Neuronal stem cell (in vitro differentiated cells): ENCODE measurements at regions not wholly inside any gene's neighbourhood (a gene's known extent, or its start where the extent isn't known, plus 50 kb on each side); places are given as distances from the start of the nearest gene placed in this dataset.

Experiments
- DNase-seq: peaks from one replicate; pipeline ENCODE4 v3.0.0-alpha.2; 2013; ENCODE audit warnings: low spot score
- H2AFZ ChIP-seq: one replicate; pipeline ENCODE4 v1.6.1; 2013; ENCODE audit warnings: mild to moderate bottlenecking, low read length, inconsistent platforms
- H2AK5ac ChIP-seq: 2 replicates; pipeline ENCODE4 v1.6.1; 2013; ENCODE audit warnings: low read depth, mild to moderate bottlenecking, inconsistent platforms, low read length, moderate library complexity, mixed read lengths
- H2BK120ac ChIP-seq: 2 replicates; pipeline ENCODE4 v1.6.1; 2013; ENCODE audit warnings: low read depth, mild to moderate bottlenecking, inconsistent platforms, low read length, moderate library complexity, mixed read lengths
- H2BK12ac ChIP-seq: one replicate; pipeline ENCODE4 v1.6.1; 2013; ENCODE audit warnings: low read length, inconsistent platforms
- H2BK15ac ChIP-seq: 2 replicates; pipeline ENCODE4 v1.6.1; 2013; ENCODE audit warnings: mild to moderate bottlenecking, low read length, inconsistent platforms, mixed read lengths
- H2BK5ac ChIP-seq: one replicate; pipeline ENCODE4 v1.6.1; 2013; ENCODE audit warnings: inconsistent platforms, mild to moderate bottlenecking, low read length, moderate library complexity
- H3K14ac ChIP-seq: one replicate; pipeline ENCODE4 v1.6.1; 2013; ENCODE audit warnings: low read length, inconsistent platforms
- H3K18ac ChIP-seq: 2 replicates; pipeline ENCODE4 v1.6.1; 2013; ENCODE audit warnings: low read length, inconsistent platforms
- H3K23ac ChIP-seq: 2 replicates; pipeline ENCODE4 v1.6.1; 2013; ENCODE audit warnings: low read depth, mild to moderate bottlenecking, mixed read lengths, low read length, inconsistent platforms; ENCODE audit not compliant: poor library complexity
- H3K27ac ChIP-seq: replicated peaks from 3 replicates; pipeline ENCODE4 v1.5.1; 2013; ENCODE audit warnings: low read length, inconsistent platforms
- H3K27me3 ChIP-seq, 3 experiments: 2 replicates each; pipeline ENCODE4 v1.6.1; 2013; ENCODE audit warnings: low read length in 3 of 3, mild to moderate bottlenecking in 2 of 3, inconsistent platforms in 1 of 3, low read depth in 1 of 3, mixed read lengths in 1 of 3, moderate library complexity in 1 of 3; ENCODE audit not compliant: control insufficient read depth in 3 of 3, insufficient read depth in 3 of 3
- H3K36me3 ChIP-seq, 2 donors: replicated peaks in 1 of 2; 2 replicates each; pipeline ENCODE4 v1.6.1; 2013; ENCODE audit warnings: low read length in 2 of 2; ENCODE audit not compliant: control insufficient read depth in 2 of 2, insufficient read depth in 2 of 2
- H3K4ac ChIP-seq: 2 replicates; pipeline ENCODE4 v1.6.1; 2013; ENCODE audit warnings: inconsistent platforms, mild to moderate bottlenecking, low read length, moderate library complexity
- H3K4me1 ChIP-seq, 2 donors: 1 replicate in 1 of 2; 2 replicates in 1 of 2; pipeline ENCODE4 v1.6.1; 2013; ENCODE audit warnings: low read length in 2 of 2, low read depth in 1 of 2; ENCODE audit not compliant: control insufficient read depth in 2 of 2, insufficient read depth in 1 of 2
- H3K4me2 ChIP-seq: one replicate; pipeline ENCODE4 v1.6.1; 2013; ENCODE audit warnings: mild to moderate bottlenecking, low read length, inconsistent platforms; ENCODE audit not compliant: insufficient read depth, poor library complexity, severe bottlenecking
- H3K4me3 ChIP-seq, 2 donors: 2 replicates each; pipeline ENCODE4 v1.5.1; 2013; ENCODE audit warnings: low read length in 2 of 2, mild to moderate bottlenecking in 2 of 2, inconsistent platforms in 1 of 2, moderate library complexity in 1 of 2
- H3K79me1 ChIP-seq: one replicate; pipeline ENCODE4 v1.6.1; 2013; ENCODE audit warnings: low read depth, mild to moderate bottlenecking, inconsistent platforms, low read length, moderate library complexity
- H3K9ac ChIP-seq: one replicate; pipeline ENCODE4 v1.6.1; 2013; ENCODE audit warnings: mild to moderate bottlenecking, low read depth, low read length, inconsistent platforms; ENCODE audit not compliant: poor library complexity
- H3K9me3 ChIP-seq, 2 donors: replicated peaks in 1 of 2; 2 replicates each; pipeline versions ENCODE3 to v1.6.1; 2013; ENCODE audit warnings: low read length in 2 of 2, mild to moderate bottlenecking in 2 of 2, inconsistent platforms in 1 of 2, low read depth in 1 of 2, mixed read lengths in 1 of 2, moderate library complexity in 1 of 2; ENCODE audit not compliant: control insufficient read depth in 2 of 2, insufficient read depth in 1 of 2
- H4K8ac ChIP-seq: one replicate; pipeline ENCODE4 v1.6.1; 2013; ENCODE audit warnings: low read depth, mild to moderate bottlenecking, inconsistent platforms, low read length, moderate library complexity
- H4K91ac ChIP-seq: one replicate; pipeline ENCODE4 v1.6.1; 2013; ENCODE audit warnings: low read length, low read depth, mild to moderate bottlenecking, inconsistent platforms; ENCODE audit not compliant: poor library complexity
- WGBS, 2 donors: extraction: QIAGEN DNeasy Blood & Tissue Kit; methylation state at CpG; one replicate each; pipeline ENCODE4 v1.1.7; 2013; ENCODE audit warnings: missing lambda C conversion rate in 2 of 2, mixed read lengths in 1 of 2; ENCODE audit not compliant: insufficient read length in 2 of 2, insufficient replicate concordance in 1 of 2; ENCODE audit errors: extremely low coverage in 2 of 2; 5-methylcytosine and 5-hydroxymethylcytosine counted together

GRCh38 chr1:3971981-3972380, 71.9 kb upstream of the C1orf174 start:
- Histone ChIP-seq H3K4ac (no peak overlapping the region), H3K18ac (no peak overlapping the region), H2BK5ac (no peak overlapping the region), H3K4me1 (peaks cover 0 to 3% of the 10 kb centered on the region in 2 donors), H3K14ac (no peak overlapping the region), H3K27ac (no peak overlapping the region), H3K9ac (no peak overlapping the region), H2AK5ac (no peak overlapping the region), H4K8ac (no peak overlapping the region), H3K4me2 (no peak overlapping the region), H3K4me3 (no peak overlapping the region), H4K91ac (no peak overlapping the region), H3K9me3 (peaks cover 0 to 7% of the 10 kb centered on the region in 2 donors), H3K36me3 (no peaks in the 10 kb centered on the region), H2AFZ (no peak overlapping the region), H2BK15ac (no peak overlapping the region), H2BK120ac (no peak overlapping the region), H2BK12ac (no peak overlapping the region), H3K27me3 (peaks cover 0 to 4% (median 0%) of the 10 kb centered on the region in 3 experiments), H3K79me1 (no peaks in the 10 kb centered on the region), H3K23ac (no peak overlapping the region)
- DNase-seq, result no peak
- no CpG with 5 or more reads among the region's 5 CpGs for WGBS, 2 donors

DNA sequence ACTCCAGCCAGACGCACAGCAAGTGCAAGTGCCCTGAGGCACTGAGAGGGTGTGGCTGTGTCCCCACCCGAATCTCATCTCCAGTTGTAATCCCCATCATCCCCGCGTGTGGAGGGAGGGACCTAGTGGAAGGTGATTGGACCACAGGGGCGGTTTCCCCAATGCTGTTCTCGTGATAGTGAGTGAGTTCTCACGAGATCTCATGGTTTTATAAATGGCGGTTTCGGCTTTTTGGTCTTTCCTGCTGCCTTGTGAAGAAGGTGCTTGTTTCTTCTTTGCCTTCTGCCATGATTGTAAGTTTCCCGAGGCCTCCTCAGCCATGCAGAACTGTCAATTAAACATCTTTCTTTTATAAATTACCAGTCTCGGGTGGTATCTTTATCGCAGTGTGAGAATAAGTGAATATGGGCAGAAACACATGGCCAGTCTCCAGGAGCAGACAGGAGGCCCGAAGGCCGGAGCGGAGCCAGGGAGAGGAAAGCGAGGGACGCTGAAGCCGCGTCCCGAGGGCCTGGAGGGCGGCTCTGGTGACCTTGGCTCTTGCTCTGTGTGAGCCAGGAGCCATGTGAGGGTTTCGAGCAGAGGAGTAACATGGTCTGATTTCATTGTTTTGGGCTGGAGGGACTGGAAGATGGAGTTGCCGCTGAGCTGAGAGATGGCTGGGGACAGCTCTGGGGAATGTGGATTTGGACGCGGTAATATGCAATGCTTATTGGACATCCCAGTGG, 76.0 kb upstream of the C1orf174 start:
- Histone ChIP-seq H2BK15ac (no peak overlapping the region), H2BK120ac (no peak overlapping the region), H3K36me3 (no peaks in the 10 kb centered on the region), H3K14ac (no peak overlapping the region), H2BK5ac (no peak overlapping the region), H3K4ac (no peak overlapping the region), H3K79me1 (no peaks in the 10 kb centered on the region), H3K23ac (peak overlapping the region; percentile 90), H2AFZ (no peak overlapping the region), H3K4me3 (no peak overlapping the region), H4K91ac (no peak overlapping the region), H2AK5ac (no peak overlapping the region), H3K27ac (no peak overlapping the region), H2BK12ac (no peak overlapping the region), H4K8ac (no peak overlapping the region), H3K4me1 (peaks cover 0 to 6% of the 10 kb centered on the region in 2 donors), H3K9me3 (peaks cover 0 to 4% of the 10 kb centered on the region in 2 donors), H3K9ac (no peak overlapping the region), H3K4me2 (no peak overlapping the region), H3K18ac (no peak overlapping the region), H3K27me3 (peaks cover 0 to 5% (median 0%) of the 10 kb centered on the region in 3 experiments)
- no CpG with 5 or more reads among the region's 25 CpGs for WGBS, 2 donors
- no peak for DNase-seq

DNA sequence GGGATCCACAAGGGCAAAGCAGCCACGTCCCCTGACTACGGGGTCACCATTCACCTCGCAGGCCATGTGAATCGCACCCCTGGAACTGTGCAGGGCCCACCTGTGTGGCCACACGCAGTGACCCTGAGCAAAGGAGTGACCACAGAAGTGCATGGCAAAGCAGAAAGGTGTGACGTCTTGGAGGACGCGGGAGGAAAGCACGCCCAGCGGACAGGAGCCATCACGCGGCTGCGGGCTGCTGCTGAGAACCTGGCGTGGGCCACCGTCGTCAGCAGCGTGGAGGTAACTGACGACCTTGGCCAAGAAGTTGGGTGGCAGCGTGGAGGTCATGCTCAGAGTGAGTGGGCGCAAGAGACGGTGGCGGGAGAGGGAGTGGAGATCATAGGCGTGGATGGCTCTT, 76.7 kb upstream of the C1orf174 start:
- no peak overlapping the region for H2AFZ ChIP-seq
- H3K79me1 ChIP-seq, result no peaks in the 10 kb centered on the region
- H3K4me2 ChIP-seq, result no peak overlapping the region
- peaks cover 0 to 10% of the 10 kb centered on the region in 2 donors for H3K4me1 ChIP-seq
- no peak overlapping the region for H2BK120ac ChIP-seq
- peak overlapping the region; percentile 26 for H4K91ac ChIP-seq
- peaks cover 0 to 4% of the 10 kb centered on the region in 2 donors for H3K9me3 ChIP-seq
- no peak overlapping the region for H3K18ac ChIP-seq
- no CpG with 5 or more reads among the region's 23 CpGs for WGBS, 2 donors
- peak overlapping the region; percentile 13 for H3K9ac ChIP-seq
- no peak overlapping the region for H4K8ac ChIP-seq
- H2BK15ac ChIP-seq, result no peak overlapping the region
- peaks cover 0 to 7% (median 0%) of the 10 kb centered on the region in 3 experiments for H3K27me3 ChIP-seq
- H2BK5ac ChIP-seq, result no peak overlapping the region
- peak overlapping the region; percentile 80 for H2BK12ac ChIP-seq
- no peak overlapping the region for H3K27ac ChIP-seq
- H3K23ac ChIP-seq, result peak overlapping the region; percentile 90
- H3K4me3 ChIP-seq, result peak overlapping the region in 1 of 2 donors; percentile 5
- no peak for DNase-seq
- H3K14ac ChIP-seq, result no peak overlapping the region
- peak overlapping the region; percentile 20 for H2AK5ac ChIP-seq
- no peaks in the 10 kb centered on the region for H3K36me3 ChIP-seq
- H3K4ac ChIP-seq, result no peak overlapping the region

GRCh38 chr1:3978196-3978989, 78.3 kb upstream of the C1orf174 start:
- Histone ChIP-seq H4K8ac (peak overlapping the region; percentile 52), H3K4me1 (peaks cover 4 to 17% of the 10 kb centered on the region in 2 donors), H3K18ac (peak overlapping the region; percentile 44), H3K9me3 (peaks cover 0 to 4% of the 10 kb centered on the region in 2 donors), H4K91ac (no peak overlapping the region), H3K27ac (no peak overlapping the region), H3K36me3 (no peaks in the 10 kb centered on the region), H3K9ac (no peak overlapping the region), H2BK15ac (peak overlapping the region; percentile 38), H2BK5ac (peak overlapping the region; percentile 43), H2BK12ac (no peak overlapping the region), H3K27me3 (peaks cover 0 to 7% (median 0%) of the 10 kb centered on the region in 3 experiments), H3K4me3 (no peak overlapping the region), H2BK120ac (peak overlapping the region; percentile 63), H2AFZ (no peak overlapping the region), H3K14ac (no peak overlapping the region), H3K4me2 (no peak overlapping the region), H3K23ac (no peak overlapping the region), H2AK5ac (no peak overlapping the region), H3K4ac (no peak overlapping the region), H3K79me1 (no peaks in the 10 kb centered on the region)
- WGBS, 2 donors, result no CpG with 5 or more reads among the region's 23 CpGs
- DNase-seq, result no peak
